ENCODE measurements at regions not wholly inside any gene's neighbourhood (a gene's known extent, or its start where the extent isn't known, plus 50 kb on each side); places are given as distances from the start of the nearest gene placed in this dataset.

DNA sequence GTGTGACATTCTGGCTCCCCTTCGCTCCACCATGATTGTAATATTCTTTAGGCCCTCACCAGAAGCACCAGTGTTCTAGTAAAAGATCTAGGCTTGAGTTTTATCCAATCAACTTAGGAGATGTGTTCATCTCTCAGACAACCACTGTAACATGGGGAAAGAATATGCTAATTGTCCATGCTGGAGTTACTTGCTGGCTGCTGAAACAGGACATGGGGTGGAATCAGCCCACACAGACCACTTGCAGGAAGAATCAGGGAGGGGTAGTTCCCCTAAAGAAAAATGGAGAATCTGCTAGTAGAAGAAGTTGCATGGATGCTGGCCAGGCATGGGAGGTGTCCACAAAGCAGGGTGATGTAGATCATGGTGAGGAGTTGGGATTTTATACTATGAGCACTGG, 86.2 kb downstream of the FEM1C start:
- DNase-seq (ENCODE audit: extremely low spot score) = no peak
- ChIA-PET CTCF (no interaction called here), POLR2A (no interaction called here)
- TF ChIP-seq SP1 (IDR thresholded peaks at IDR 0.05) (no peak), BHLHE40 (IDR thresholded peaks at IDR 0.05; ENCODE audit: borderline replicate concordance) (no peak), ARNT (IDR thresholded peaks at IDR 0.05) (no peak), TARDBP (IDR thresholded peaks at IDR 0.05) (no peak), SUZ12 (IDR thresholded peaks at IDR 0.05) (no peak), FOXA1 (IDR thresholded peaks at IDR 0.05) (no peak), FOXK2 (IDR thresholded peaks at IDR 0.05) (no peak), CTBP1 (IDR thresholded peaks at IDR 0.05; ENCODE audit: borderline replicate concordance) (no peak), FOXM1 (IDR thresholded peaks at IDR 0.05; ENCODE audit: borderline replicate concordance) (no peak), HDGF (IDR thresholded peaks at IDR 0.05; ENCODE audit: borderline replicate concordance) (no peak), ZNF384 (IDR thresholded peaks at IDR 0.05) (no peak), PKNOX1 (IDR thresholded peaks at IDR 0.05) (no peak), NFRKB (IDR thresholded peaks at IDR 0.05) (no peak), LEF1 (IDR thresholded peaks at IDR 0.05; ENCODE audit: borderline replicate concordance) (no peak), L3MBTL2 (conservative IDR thresholded peaks at IDR 0.05) (no peak)

DNA sequence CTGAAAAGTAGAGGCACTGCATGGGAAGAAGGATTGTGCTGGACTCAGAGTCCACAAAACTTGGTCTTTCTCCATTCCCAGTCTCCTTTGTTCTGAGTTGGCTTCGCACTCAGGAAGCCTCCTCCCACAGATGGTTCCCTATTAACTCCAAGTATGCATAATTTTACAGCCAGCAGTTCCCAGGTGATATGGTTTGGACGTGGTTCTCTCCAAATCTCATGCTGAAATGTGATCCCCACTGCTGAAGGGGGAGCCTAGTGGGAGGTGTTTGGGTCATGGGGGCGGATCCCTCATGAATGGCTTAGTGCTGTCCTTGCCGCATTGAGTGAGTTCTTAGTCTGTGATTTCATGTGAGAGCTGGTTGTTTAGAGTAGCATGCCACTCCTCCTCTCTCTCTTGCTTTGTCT, 86.6 kb downstream of the FEM1C start:
- DNase-seq (ENCODE audit: extremely low spot score) = no peak
- CTCF ChIA-PET = no interaction called here
- TF ChIP-seq FOXK2 (IDR thresholded peaks at IDR 0.05) (no peak), SUZ12 (IDR thresholded peaks at IDR 0.05) (no peak), NFRKB (IDR thresholded peaks at IDR 0.05) (no peak), L3MBTL2 (conservative IDR thresholded peaks at IDR 0.05) (no peak), PKNOX1 (IDR thresholded peaks at IDR 0.05) (no peak), FOXM1 (IDR thresholded peaks at IDR 0.05; ENCODE audit: borderline replicate concordance) (no peak), ELF4 (IDR thresholded peaks at IDR 0.05) (no peak), FOXA1 (IDR thresholded peaks at IDR 0.05) (no peak), LEF1 (IDR thresholded peaks at IDR 0.05; ENCODE audit: borderline replicate concordance) (no peak), HDGF (IDR thresholded peaks at IDR 0.05; ENCODE audit: borderline replicate concordance) (no peak), ARNT (IDR thresholded peaks at IDR 0.05) (no peak), ZNF384 (IDR thresholded peaks at IDR 0.05) (no peak), TARDBP (IDR thresholded peaks at IDR 0.05) (no peak)
- POLR2A ChIA-PET = no interaction called here

DNA sequence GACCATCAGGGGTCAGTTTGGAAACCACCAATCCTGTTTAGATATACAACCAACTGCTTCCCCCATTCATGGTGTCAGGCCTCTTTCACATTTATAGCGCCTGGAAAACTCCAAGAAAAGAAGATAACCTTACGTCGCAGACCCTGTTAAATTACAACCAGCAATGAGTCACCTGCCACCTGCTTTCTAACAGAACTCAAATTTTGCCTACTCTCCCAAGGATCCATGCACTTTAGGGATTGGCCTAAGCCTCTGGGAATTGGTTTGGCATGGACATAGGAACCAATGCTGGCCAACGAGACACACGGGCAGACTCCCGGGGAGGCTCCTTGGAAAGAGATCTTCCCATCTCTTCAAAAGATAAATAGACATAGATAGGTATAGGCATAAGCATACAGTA, 87.0 kb downstream of the FEM1C start:
- TF ChIP-seq SP1 (IDR thresholded peaks at IDR 0.05) (no peak), LEF1 (IDR thresholded peaks at IDR 0.05; ENCODE audit: borderline replicate concordance) (no peak), ARNT (IDR thresholded peaks at IDR 0.05) (no peak), ZNF384 (IDR thresholded peaks at IDR 0.05) (no peak), HDGF (IDR thresholded peaks at IDR 0.05; ENCODE audit: borderline replicate concordance) (no peak), PKNOX1 (IDR thresholded peaks at IDR 0.05) (no peak), FOXM1 (IDR thresholded peaks at IDR 0.05; ENCODE audit: borderline replicate concordance) (no peak), BHLHE40 (IDR thresholded peaks at IDR 0.05; ENCODE audit: borderline replicate concordance) (no peak), ELF4 (IDR thresholded peaks at IDR 0.05) (no peak), FOXK2 (IDR thresholded peaks at IDR 0.05) (no peak), TARDBP (IDR thresholded peaks at IDR 0.05) (no peak), FOXA1 (IDR thresholded peaks at IDR 0.05) (no peak), SUZ12 (IDR thresholded peaks at IDR 0.05) (no peak)
- ChIA-PET CTCF (no interaction called here), POLR2A (no interaction called here)
- DNase-seq (ENCODE audit: extremely low spot score) = no peak

DNA sequence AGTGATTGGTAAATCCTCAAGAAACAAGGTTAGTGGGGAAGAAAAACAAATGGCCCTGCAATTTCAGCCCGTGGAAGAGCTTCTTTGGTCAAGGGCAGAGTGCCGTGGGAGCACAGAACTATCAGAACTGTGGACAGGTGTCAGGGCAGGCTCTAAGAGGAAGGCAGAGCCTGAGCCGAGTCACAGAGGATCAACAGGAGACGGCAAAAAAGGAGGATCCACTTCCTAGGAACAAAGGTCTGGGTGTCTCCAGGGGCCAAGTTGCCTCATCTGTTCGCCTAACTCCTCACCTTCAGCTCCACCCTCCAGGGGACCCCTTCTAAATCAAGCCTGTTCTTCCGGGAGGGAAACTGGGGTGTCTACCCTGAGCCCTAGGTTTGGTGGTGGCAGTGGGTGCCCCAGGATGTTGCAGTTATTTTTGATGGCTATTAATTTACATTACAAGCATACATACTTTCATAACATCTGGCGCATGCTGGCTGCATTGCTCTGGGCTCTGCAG, 88.0 kb downstream of the FEM1C start:
- DNase-seq (ENCODE audit: extremely low spot score) = no peak
- no peak for TF ChIP-seq PKNOX1 (IDR thresholded peaks at IDR 0.05)
- ChIA-PET CTCF (no interaction called here), POLR2A (no interaction called here)

DNA sequence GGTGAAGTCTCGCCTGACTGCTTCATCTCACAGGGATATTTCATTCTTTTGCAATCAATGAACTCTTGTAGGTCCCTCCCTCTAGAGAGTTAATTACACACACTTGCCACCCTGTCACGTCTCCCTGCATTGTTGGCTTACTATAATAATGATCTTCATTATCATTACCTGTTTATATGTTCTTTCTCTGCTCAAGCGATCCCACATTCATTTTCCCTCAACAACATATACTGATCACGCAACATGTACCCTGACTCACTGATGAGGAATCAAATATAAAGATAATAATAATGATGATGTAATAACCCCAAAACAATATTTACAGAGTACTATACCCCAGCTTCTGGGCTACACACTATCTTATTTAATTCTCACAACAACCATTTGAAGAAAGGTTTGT, 88.5 kb downstream of the FEM1C start:
- TF ChIP-seq CTBP1 (IDR thresholded peaks at IDR 0.05; ENCODE audit: borderline replicate concordance) (no peak), ARNT (IDR thresholded peaks at IDR 0.05) (no peak), HDGF (IDR thresholded peaks at IDR 0.05; ENCODE audit: borderline replicate concordance) (no peak), SP1 (IDR thresholded peaks at IDR 0.05) (no peak), LEF1 (IDR thresholded peaks at IDR 0.05; ENCODE audit: borderline replicate concordance) (no peak), ELF4 (IDR thresholded peaks at IDR 0.05) (no peak), PKNOX1 (IDR thresholded peaks at IDR 0.05) (no peak), L3MBTL2 (conservative IDR thresholded peaks at IDR 0.05) (no peak), TARDBP (IDR thresholded peaks at IDR 0.05) (no peak), FOXM1 (IDR thresholded peaks at IDR 0.05; ENCODE audit: borderline replicate concordance) (no peak), NFRKB (IDR thresholded peaks at IDR 0.05) (no peak), FOXA1 (IDR thresholded peaks at IDR 0.05) (no peak), SUZ12 (IDR thresholded peaks at IDR 0.05) (no peak), BHLHE40 (IDR thresholded peaks at IDR 0.05; ENCODE audit: borderline replicate concordance) (no peak)
- no peak for DNase-seq (ENCODE audit: extremely low spot score)
- CTCF ChIA-PET = no interaction called here
- POLR2A ChIA-PET = no interaction called here

Measured in HEK293T (cell line).